Uterus (tissue), 3 donors: ENCODE measurements at regions not wholly inside any gene's neighbourhood (a gene's known extent, or its start where the extent isn't known, plus 50 kb on each side); places are given as distances from the start of the nearest gene placed in this dataset.
"Not testable (repeated sequence)": the region's sequence is repeated elsewhere in the genome, so short reads cannot be mapped to it uniquely, and the experiment has no call there.

Source experiments
- DNase-seq, 2 donors: peaks; one replicate each; pipeline ENCODE4 v3.0.0-alpha.2; 2019 to 2020
- H3K27ac ChIP-seq, 2 donors: fragments of 200-600 bp; sonication (generic); 1 replicate in 1 of 2; 2 replicates in 1 of 2; pipeline ENCODE4 v1.5.1; 2016 to 2018
- H3K27me3 ChIP-seq, 2 donors: fragments of 200-600 bp; sonication (generic); one replicate each; pipeline ENCODE4 v1.5.1; 2018 to 2019; ENCODE audit warnings: control low read depth in 1 of 2
- H3K36me3 ChIP-seq, 2 donors: fragments of 200-600 bp; sonication (generic); one replicate each; pipeline ENCODE4 v1.5.1; 2019; ENCODE audit warnings: control low read depth in 1 of 2
- H3K4me1 ChIP-seq, 2 donors: fragments of 200-600 bp; sonication (generic); one replicate each; pipeline ENCODE4 v1.5.1; 2018 to 2019; ENCODE audit warnings: control low read depth in 1 of 2
- H3K4me3 ChIP-seq, 2 donors: fragments of 200-600 bp; sonication (generic); 1 replicate in 1 of 2; 2 replicates in 1 of 2; pipeline ENCODE4 v1.5.1; 2018 to 2019; ENCODE audit warnings: mild to moderate bottlenecking in 1 of 2
- H3K9me3 ChIP-seq, 2 donors: fragments of 200-600 bp; sonication (generic); one replicate each; pipeline ENCODE4 v1.5.1; 2019; ENCODE audit warnings: control low read depth in 1 of 2
- POLR2A ChIP-seq, 2 donors: fragments of 450-650 bp; IDR thresholded peaks; one replicate each; pipeline ENCODE4 v1.6.1; 2016; ENCODE audit warnings: antibody characterized with exemption in 2 of 2, mild to moderate bottlenecking in 1 of 2, moderate library complexity in 1 of 2
- intact Hi-C: fragments of 100-400 bp; cut with DNase I; formaldehyde crosslinking; loops from one replicate; pipeline ENCODE4 v1.15.1; 2023; ENCODE audit warnings: low total_unique reads
- TF ChIP-seq, protein P1 (sequence below), 4 experiments: fragments of 200-600 bp in 2 of 4; fragments of 450-650 bp in 2 of 4; sonication (generic) in 2 of 4; IDR thresholded peaks; one replicate each; pipeline ENCODE4 v1.5.1; 2016 to 2019; ENCODE audit warnings: antibody characterized with exemption in 4 of 4, mild to moderate bottlenecking in 2 of 4, moderate library complexity in 1 of 4
- donor health status: DM: yes; HTN: yes; CAD: no.

GRCh38 chr14:38553586-38553985, 297.7 kb upstream of the CLEC14A start:
- intact Hi-C loops = no loop called here
- no peak for DNase-seq
- no peaks in the 10 kb centered on the region for H3K27me3 ChIP-seq
- no peaks in the 10 kb centered on the region for H3K9me3 ChIP-seq
- H3K4me1 ChIP-seq = no peaks in the 10 kb centered on the region
- TF ChIP-seq POLR2A (IDR thresholded peaks at IDR 0.05) = no peak
- TF ChIP-seq, protein P1, sequence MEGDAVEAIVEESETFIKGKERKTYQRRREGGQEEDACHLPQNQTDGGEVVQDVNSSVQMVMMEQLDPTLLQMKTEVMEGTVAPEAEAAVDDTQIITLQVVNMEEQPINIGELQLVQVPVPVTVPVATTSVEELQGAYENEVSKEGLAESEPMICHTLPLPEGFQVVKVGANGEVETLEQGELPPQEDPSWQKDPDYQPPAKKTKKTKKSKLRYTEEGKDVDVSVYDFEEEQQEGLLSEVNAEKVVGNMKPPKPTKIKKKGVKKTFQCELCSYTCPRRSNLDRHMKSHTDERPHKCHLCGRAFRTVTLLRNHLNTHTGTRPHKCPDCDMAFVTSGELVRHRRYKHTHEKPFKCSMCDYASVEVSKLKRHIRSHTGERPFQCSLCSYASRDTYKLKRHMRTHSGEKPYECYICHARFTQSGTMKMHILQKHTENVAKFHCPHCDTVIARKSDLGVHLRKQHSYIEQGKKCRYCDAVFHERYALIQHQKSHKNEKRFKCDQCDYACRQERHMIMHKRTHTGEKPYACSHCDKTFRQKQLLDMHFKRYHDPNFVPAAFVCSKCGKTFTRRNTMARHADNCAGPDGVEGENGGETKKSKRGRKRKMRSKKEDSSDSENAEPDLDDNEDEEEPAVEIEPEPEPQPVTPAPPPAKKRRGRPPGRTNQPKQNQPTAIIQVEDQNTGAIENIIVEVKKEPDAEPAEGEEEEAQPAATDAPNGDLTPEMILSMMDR (IDR thresholded peaks at IDR 0.05) = no peak
- H3K27ac ChIP-seq = no peak overlapping the region
- no peaks in the 10 kb centered on the region for H3K36me3 ChIP-seq
- no peak overlapping the region for H3K4me3 ChIP-seq

DNA sequence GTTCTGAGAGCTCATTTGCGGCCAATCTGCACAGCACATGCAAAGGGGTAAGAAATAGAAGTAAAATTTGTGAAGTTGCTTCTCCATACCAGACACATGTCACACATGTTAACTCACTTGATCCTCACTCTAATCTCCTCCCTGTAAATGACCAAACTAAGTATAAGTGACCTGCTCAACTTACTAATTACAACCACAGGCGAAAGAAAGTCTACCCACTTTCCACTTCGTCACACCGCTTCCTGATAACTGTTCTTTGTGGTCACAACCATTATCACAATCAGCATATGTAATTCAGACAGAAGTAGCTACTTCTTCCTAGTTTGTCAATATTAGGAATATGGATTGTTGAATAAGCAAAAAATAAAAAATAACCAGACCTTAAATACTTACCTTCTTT, 293.7 kb upstream of the CLEC14A start:
- H3K9me3 ChIP-seq = no peaks in the 10 kb centered on the region
- no peak overlapping the region for H3K4me3 ChIP-seq
- no peak for DNase-seq
- H3K27ac ChIP-seq = no peak overlapping the region
- no peaks in the 10 kb centered on the region for H3K27me3 ChIP-seq
- H3K36me3 ChIP-seq = no peaks in the 10 kb centered on the region
- no peaks in the 10 kb centered on the region for H3K4me1 ChIP-seq
- intact Hi-C loops = no loop called here
- TF ChIP-seq POLR2A (IDR thresholded peaks at IDR 0.05) = no peak
- TF ChIP-seq, protein P1 (IDR thresholded peaks at IDR 0.05) = no peak

- Histone ChIP-seq H3K9me3 (no peaks in the 10 kb centered on the region), H3K27me3 (no peaks in the 10 kb centered on the region), H3K4me1 (no peaks in the 10 kb centered on the region), H3K4me3 (no peak overlapping the region), H3K27ac (no peak overlapping the region), H3K36me3 (no peaks in the 10 kb centered on the region)
- intact Hi-C loops = no loop called here
- no peak for DNase-seq
- no peak for TF ChIP-seq POLR2A (IDR thresholded peaks at IDR 0.05)
- TF ChIP-seq, protein P1 (IDR thresholded peaks at IDR 0.05) = no peak
Observed at GRCh38 chr14:38547961-38548490, 292.1 kb upstream of the CLEC14A start.

GRCh38 chr14:38546932-38547551, 291.1 kb upstream of the CLEC14A start:
- H3K4me3 ChIP-seq = no peak overlapping the region
- H3K36me3 ChIP-seq = no peaks in the 10 kb centered on the region
- H3K27ac ChIP-seq = no peak overlapping the region
- TF ChIP-seq POLR2A (IDR thresholded peaks at IDR 0.05) = no peak
- TF ChIP-seq, protein P1 (IDR thresholded peaks at IDR 0.05) = no peak
- DNase-seq = no peak
- no peaks in the 10 kb centered on the region for H3K4me1 ChIP-seq
- intact Hi-C loops = no loop called here
- H3K9me3 ChIP-seq = no peaks in the 10 kb centered on the region
- H3K27me3 ChIP-seq = no peaks in the 10 kb centered on the region

- Histone ChIP-seq H3K36me3 (no peaks in the 10 kb centered on the region), H3K4me3 (no peak overlapping the region), H3K27ac (no peak overlapping the region), H3K9me3 (no peaks in the 10 kb centered on the region), H3K27me3 (no peaks in the 10 kb centered on the region), H3K4me1 (no peaks in the 10 kb centered on the region)
- intact Hi-C loops = no loop called here
- TF ChIP-seq POLR2A (IDR thresholded peaks at IDR 0.05) = no peak
- TF ChIP-seq, protein P1 (IDR thresholded peaks at IDR 0.05) = no peak
- no peak for DNase-seq
Observed at GRCh38 chr14:38544776-38545175, 288.9 kb upstream of the CLEC14A start.

GRCh38 chr14:38543851-38544250, 288.0 kb upstream of the CLEC14A start:
- H3K4me1 ChIP-seq, DNase-seq, H3K36me3 ChIP-seq, intact Hi-C loops, H3K9me3 ChIP-seq, H3K4me3 ChIP-seq, H3K27ac ChIP-seq, H3K27me3 ChIP-seq: not testable (repeated sequence)

GRCh38 chr14:38538053-38538452, 282.2 kb upstream of the CLEC14A start:
- intact Hi-C loops = not testable (repeated sequence)

More at GRCh38 chr14:38538053-38538452, 282.2 kb upstream of the CLEC14A start:
- H3K27ac ChIP-seq, H3K27me3 ChIP-seq, H3K9me3 ChIP-seq, H3K4me3 ChIP-seq, H3K4me1 ChIP-seq, DNase-seq, H3K36me3 ChIP-seq: not testable (repeated sequence)
